ENCODE measurements at regions not wholly inside any gene's neighbourhood (a gene's known extent, or its start where the extent isn't known, plus 50 kb on each side); places are given as distances from the start of the nearest gene placed in this dataset.

DNA sequence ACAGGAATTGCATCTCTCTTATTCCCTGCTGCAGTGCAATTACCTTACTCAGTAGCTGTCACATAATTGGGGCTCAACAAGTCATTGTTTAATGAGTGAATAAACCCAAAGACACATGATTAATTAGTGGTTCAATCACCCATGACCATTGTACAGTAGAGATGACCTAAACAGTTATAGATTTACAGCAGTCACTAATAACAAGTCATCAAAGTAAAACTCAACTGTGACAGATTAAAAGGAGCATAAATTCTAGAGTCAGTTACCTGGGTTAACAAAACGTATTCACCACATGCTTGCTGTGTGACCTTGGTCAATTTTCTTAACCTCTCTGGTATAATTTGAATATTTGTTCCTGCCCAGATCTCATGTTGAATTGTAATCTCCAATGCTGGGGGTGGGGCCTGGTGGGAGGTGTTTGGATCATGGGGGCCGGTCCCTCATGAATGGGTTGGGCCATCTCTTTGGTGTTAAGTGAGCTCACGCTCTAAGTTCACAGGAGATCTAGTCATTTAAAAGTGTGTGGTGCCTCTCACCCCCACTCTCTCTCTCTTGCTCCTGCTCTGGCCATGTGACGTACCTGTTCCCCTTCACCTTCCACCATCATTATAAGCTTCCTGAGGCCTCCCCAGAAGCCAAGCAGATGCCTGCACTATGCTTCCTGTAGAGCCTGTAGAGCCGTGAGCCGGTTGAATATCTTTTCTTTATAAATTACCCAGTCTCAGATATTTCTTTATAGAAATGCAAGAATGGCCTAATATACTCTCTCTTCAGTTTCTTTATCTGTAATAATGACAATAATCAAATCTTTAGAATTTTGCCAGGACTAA is 141.9 kb upstream of the PLEKHG7 start:
- Histone ChIP-seq H3K9me3 (no peaks in the 10 kb centered on the region), H3K4me3 (no peak overlapping the region), H3K36me3 (no peaks in the 10 kb centered on the region), H3K27me3 (no peaks in the 10 kb centered on the region), H3K27ac (peak overlapping the region; percentile 63), H3K4me1 (peaks cover 22% of the 10 kb centered on the region)
- no peak for DNase-seq (ENCODE audit: extremely low spot score in 2 of 2)
- intact Hi-C loops (cut with DNase I) = loop anchor here (10.0 kb wide), 2 partner anchors 416 to 746 kb away; partner anchors contain the start of gene BTG1
- TF ChIP-seq POLR2A (IDR thresholded peaks at IDR 0.05) (no peak), POLR2AphosphoS5 (IDR thresholded peaks at IDR 0.05; ENCODE audit: insufficient read depth in 1 of 2, low read depth in 1 of 2) (no peak)
- TF ChIP-seq, protein P1, sequence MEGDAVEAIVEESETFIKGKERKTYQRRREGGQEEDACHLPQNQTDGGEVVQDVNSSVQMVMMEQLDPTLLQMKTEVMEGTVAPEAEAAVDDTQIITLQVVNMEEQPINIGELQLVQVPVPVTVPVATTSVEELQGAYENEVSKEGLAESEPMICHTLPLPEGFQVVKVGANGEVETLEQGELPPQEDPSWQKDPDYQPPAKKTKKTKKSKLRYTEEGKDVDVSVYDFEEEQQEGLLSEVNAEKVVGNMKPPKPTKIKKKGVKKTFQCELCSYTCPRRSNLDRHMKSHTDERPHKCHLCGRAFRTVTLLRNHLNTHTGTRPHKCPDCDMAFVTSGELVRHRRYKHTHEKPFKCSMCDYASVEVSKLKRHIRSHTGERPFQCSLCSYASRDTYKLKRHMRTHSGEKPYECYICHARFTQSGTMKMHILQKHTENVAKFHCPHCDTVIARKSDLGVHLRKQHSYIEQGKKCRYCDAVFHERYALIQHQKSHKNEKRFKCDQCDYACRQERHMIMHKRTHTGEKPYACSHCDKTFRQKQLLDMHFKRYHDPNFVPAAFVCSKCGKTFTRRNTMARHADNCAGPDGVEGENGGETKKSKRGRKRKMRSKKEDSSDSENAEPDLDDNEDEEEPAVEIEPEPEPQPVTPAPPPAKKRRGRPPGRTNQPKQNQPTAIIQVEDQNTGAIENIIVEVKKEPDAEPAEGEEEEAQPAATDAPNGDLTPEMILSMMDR (IDR thresholded peaks at IDR 0.05) = no peak

DNA sequence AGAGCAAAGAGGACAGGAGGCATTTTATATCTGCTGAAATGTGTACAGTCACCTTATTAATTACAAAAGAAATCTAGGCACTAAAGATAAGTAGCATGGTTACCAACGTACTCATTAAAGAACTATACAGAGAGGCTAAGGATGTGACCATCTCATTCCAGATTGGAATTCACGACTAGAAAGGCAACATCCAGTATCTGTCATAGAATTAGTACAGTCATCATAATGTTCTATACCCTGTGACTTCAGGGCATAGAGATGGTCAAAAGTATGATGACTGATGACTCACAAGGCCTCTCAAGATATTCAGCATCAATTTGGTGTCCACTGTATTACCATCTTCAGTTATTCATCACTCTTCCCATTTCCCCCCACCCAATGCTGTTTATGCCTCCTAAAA is 144.0 kb upstream of the PLEKHG7 start:
- intact Hi-C loops (cut with DNase I) = loop anchor here (10.0 kb wide), 1 partner anchor 54 kb away; no protein-coding TSS in a partner anchor
- TF ChIP-seq POLR2AphosphoS5 (IDR thresholded peaks at IDR 0.05; ENCODE audit: insufficient read depth in 1 of 2, low read depth in 1 of 2) (no peak), POLR2A (IDR thresholded peaks at IDR 0.05) (no peak)
- TF ChIP-seq, protein P1 (IDR thresholded peaks at IDR 0.05) = no peak
- H3K36me3 ChIP-seq = no peaks in the 10 kb centered on the region
- H3K27me3 ChIP-seq = no peaks in the 10 kb centered on the region
- H3K9me3 ChIP-seq = no peaks in the 10 kb centered on the region
- no peak for DNase-seq (ENCODE audit: extremely low spot score in 2 of 2)
- peaks cover 27% of the 10 kb centered on the region for H3K4me1 ChIP-seq
- no peak overlapping the region for H3K27ac ChIP-seq
- no peak overlapping the region for H3K4me3 ChIP-seq

DNA sequence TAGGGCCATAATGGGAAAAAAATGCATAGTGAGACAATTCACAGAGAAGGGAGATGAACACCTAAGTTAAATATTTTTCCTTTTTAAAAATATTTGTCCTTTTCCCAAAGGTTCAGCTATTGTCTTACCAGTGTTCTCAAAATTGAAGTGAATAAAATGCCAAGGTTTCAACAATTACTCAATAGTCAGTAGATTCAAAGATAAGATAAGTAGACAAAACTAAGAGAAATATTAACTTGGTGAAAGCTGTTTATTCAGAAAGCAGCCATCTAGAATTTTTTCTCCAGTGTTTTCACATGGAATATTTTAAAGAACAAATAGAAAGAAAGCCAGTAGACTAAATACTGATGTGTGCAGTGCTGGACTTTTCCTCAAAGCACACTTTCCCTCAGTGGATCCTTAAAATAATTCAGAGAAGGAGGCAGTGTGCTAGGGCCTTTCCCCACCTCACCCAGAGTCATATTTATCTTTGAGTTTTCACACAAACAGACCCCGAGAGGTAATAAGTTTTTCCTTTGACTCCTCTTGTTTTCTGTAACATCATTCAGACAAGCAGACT is 144.5 kb upstream of the PLEKHG7 start:
- TF ChIP-seq, protein P1 (IDR thresholded peaks at IDR 0.05) = no peak
- no peak for TF ChIP-seq POLR2AphosphoS5 (IDR thresholded peaks at IDR 0.05; ENCODE audit: insufficient read depth in 1 of 2, low read depth in 1 of 2)
- no peak for TF ChIP-seq POLR2A (IDR thresholded peaks at IDR 0.05)
- H3K4me1 ChIP-seq = peaks cover 32% of the 10 kb centered on the region
- H3K27ac ChIP-seq = no peak overlapping the region
- DNase-seq (ENCODE audit: extremely low spot score in 2 of 2) = no peak
- intact Hi-C loops (cut with DNase I) = loop anchor here (10.0 kb wide), 1 partner anchor 53 kb away; no protein-coding TSS in a partner anchor
- H3K36me3 ChIP-seq = no peaks in the 10 kb centered on the region
- H3K27me3 ChIP-seq = no peaks in the 10 kb centered on the region
- H3K4me3 ChIP-seq = no peak overlapping the region
- H3K9me3 ChIP-seq = no peaks in the 10 kb centered on the region

DNA sequence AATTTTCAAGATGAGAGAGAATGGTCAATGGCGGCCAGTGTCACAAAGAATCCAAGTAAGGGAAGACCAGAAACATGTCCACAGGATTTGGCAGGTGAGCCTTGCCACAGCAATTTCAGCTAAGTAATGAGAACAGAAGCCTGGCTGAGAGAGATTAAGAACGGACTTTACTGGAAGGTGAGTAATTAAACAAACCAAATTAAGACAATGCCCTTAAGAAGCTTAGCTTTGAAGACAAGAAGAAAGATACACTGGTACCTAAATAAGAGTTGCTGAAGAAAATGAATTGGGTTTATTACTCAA is 145.4 kb upstream of the PLEKHG7 start:
- no peaks in the 10 kb centered on the region for H3K27me3 ChIP-seq

More for the DNA sequence above, 145.4 kb upstream of the PLEKHG7 start:
- Histone ChIP-seq H3K27ac (no peak overlapping the region), H3K9me3 (no peaks in the 10 kb centered on the region), H3K36me3 (no peaks in the 10 kb centered on the region), H3K4me3 (no peak overlapping the region), H3K4me1 (peaks cover 38% of the 10 kb centered on the region)
- no peak for TF ChIP-seq POLR2A (IDR thresholded peaks at IDR 0.05)
- TF ChIP-seq, protein P1 (IDR thresholded peaks at IDR 0.05) = no peak
- TF ChIP-seq POLR2AphosphoS5 (IDR thresholded peaks at IDR 0.05; ENCODE audit: insufficient read depth in 1 of 2, low read depth in 1 of 2) = no peak
- intact Hi-C loops (cut with DNase I) = loop anchor here (10.0 kb wide), 1 partner anchor 53 kb away; no protein-coding TSS in a partner anchor
- DNase-seq (ENCODE audit: extremely low spot score in 2 of 2) = no peak
